NB4 (cell line): ENCODE measurements at regions not wholly inside any gene's neighbourhood (a gene's known extent, or its start where the extent isn't known, plus 50 kb on each side); places are given as distances from the start of the nearest gene placed in this dataset.

Source experiments
- CTCF ChIP-seq: IDR thresholded peaks from one replicate; pipeline ENCODE4 v1.5.1; 2012; ENCODE audit warnings: low read depth, low read length
- MAX ChIP-seq: IDR thresholded peaks from 2 replicates; pipeline ENCODE4 v1.6.1; 2011; ENCODE audit warnings: low read depth, low read length
- POLR2A ChIP-seq: IDR thresholded peaks from 2 replicates; pipeline ENCODE4 v1.6.1; 2011; ENCODE audit warnings: mild to moderate bottlenecking; ENCODE audit not compliant: insufficient read length; ENCODE audit errors: extremely low read depth

- TF ChIP-seq CTCF (no peak), POLR2A (no peak), MAX (no peak)
Observed at GRCh38 chr6:106907754-106908153, 66.8 kb downstream of the CD24 start.
